ENCODE measurements at regions not wholly inside any gene's neighbourhood (a gene's known extent, or its start where the extent isn't known, plus 50 kb on each side); places are given as distances from the start of the nearest gene placed in this dataset.
A peak's percentile ranks its signal among the peaks of the same experiment; 100 is the strongest.

- Histone ChIP-seq H2BK120ac (ENCODE audit: low read depth, low read length) (no peak overlapping the region), H3K4me2 (ENCODE audit: low read length, poor library complexity, severe bottlenecking) (no peak overlapping the region), H3K23ac (ENCODE audit: low read length in 2 of 2) (no peak overlapping the region), H4K91ac (ENCODE audit: low read length) (no peak overlapping the region), H3K27ac (ENCODE audit: low read length, poor library complexity, severe bottlenecking) (peak overlapping the region; percentile 14), H3K18ac (ENCODE audit: low read depth in 1 of 2, low read length in 2 of 2) (no peak overlapping the region), H3K14ac (ENCODE audit: low read length in 2 of 2) (no peak overlapping the region), H3K9ac (ENCODE audit: low read length) (no peak overlapping the region), H2BK15ac (ENCODE audit: low read depth, poor library complexity, severe bottlenecking) (no peak overlapping the region), H3K4ac (ENCODE audit: low read depth in 1 of 2, low read length in 2 of 2) (no peak overlapping the region), H3K4me1 (ENCODE audit: control insufficient read depth, insufficient read depth, low read depth, low read length) (peaks cover 6% of the 10 kb centered on the region), H3K79me1 (replicated peaks; ENCODE audit: low read length, poor library complexity, severe bottlenecking) (no peaks in the 10 kb centered on the region), H2AFZ (ENCODE audit: low read depth, low read length) (no peak overlapping the region), H3K4me3 (ENCODE audit: insufficient read depth in 1 of 2, low read depth in 1 of 2, low read length in 2 of 2) (no peak overlapping the region), H2AK5ac (ENCODE audit: low read length, severe bottlenecking) (peak overlapping the region; percentile 79), H2BK12ac (ENCODE audit: low read length in 2 of 2) (no peak overlapping the region), H2BK5ac (ENCODE audit: low read depth, low read length, poor library complexity, severe bottlenecking) (peak overlapping the region; percentile 75), H3K27me3 (ENCODE audit: control insufficient read depth in 1 of 2, insufficient read depth in 1 of 2, low read length in 2 of 2) (no peaks in the 10 kb centered on the region), H4K8ac (ENCODE audit: low read length) (no peak overlapping the region), H3K9me3 (ENCODE audit: control insufficient read depth, low read length) (peaks cover 16% of the 10 kb centered on the region), H3K36me3 (ENCODE audit: control insufficient read depth in 1 of 2, insufficient read depth in 2 of 2, low read depth in 1 of 2, low read length in 2 of 2) (no peaks in the 10 kb centered on the region)
- no peak for DNase-seq
- 85% methylated on average over 2 of the region's 2 CpGs for WGBS
These were observed 404.4 kb upstream of the NECTIN3 start for GRCh38 chr3:110667216-110667615.

- Histone ChIP-seq H3K4me1 (ENCODE audit: control insufficient read depth, insufficient read depth, low read depth, low read length) (peaks cover 3% of the 10 kb centered on the region), H3K23ac (ENCODE audit: low read length in 2 of 2) (no peak overlapping the region), H4K91ac (ENCODE audit: low read length) (no peak overlapping the region), H3K4me2 (ENCODE audit: low read length, poor library complexity, severe bottlenecking) (no peak overlapping the region), H2BK5ac (ENCODE audit: low read depth, low read length, poor library complexity, severe bottlenecking) (no peak overlapping the region), H2BK12ac (ENCODE audit: low read length in 2 of 2) (no peak overlapping the region), H2AFZ (ENCODE audit: low read depth, low read length) (no peak overlapping the region), H3K9ac (ENCODE audit: low read length) (no peak overlapping the region), H3K79me1 (replicated peaks; ENCODE audit: low read length, poor library complexity, severe bottlenecking) (no peaks in the 10 kb centered on the region), H2BK120ac (ENCODE audit: low read depth, low read length) (no peak overlapping the region), H3K36me3 (ENCODE audit: control insufficient read depth in 1 of 2, insufficient read depth in 2 of 2, low read depth in 1 of 2, low read length in 2 of 2) (no peaks in the 10 kb centered on the region), H3K27ac (ENCODE audit: low read length, poor library complexity, severe bottlenecking) (no peak overlapping the region), H3K9me3 (ENCODE audit: control insufficient read depth, low read length) (peaks cover 16% of the 10 kb centered on the region), H3K18ac (ENCODE audit: low read depth in 1 of 2, low read length in 2 of 2) (no peak overlapping the region), H3K27me3 (ENCODE audit: control insufficient read depth in 1 of 2, insufficient read depth in 1 of 2, low read length in 2 of 2) (no peaks in the 10 kb centered on the region), H2BK15ac (ENCODE audit: low read depth, poor library complexity, severe bottlenecking) (no peak overlapping the region), H2AK5ac (ENCODE audit: low read length, severe bottlenecking) (no peak overlapping the region), H3K14ac (ENCODE audit: low read length in 2 of 2) (no peak overlapping the region), H3K4ac (ENCODE audit: low read depth in 1 of 2, low read length in 2 of 2) (no peak overlapping the region), H3K4me3 (ENCODE audit: insufficient read depth in 1 of 2, low read depth in 1 of 2, low read length in 2 of 2) (no peak overlapping the region), H4K8ac (ENCODE audit: low read length) (no peak overlapping the region)
- DNase-seq: no peak
These were observed 401.2 kb upstream of the NECTIN3 start for GRCh38 chr3:110670407-110670806.

GRCh38 chr3:110677506-110677905 lies 394.1 kb upstream of the NECTIN3 start:
- Histone ChIP-seq H3K27me3 (ENCODE audit: control insufficient read depth in 1 of 2, insufficient read depth in 1 of 2, low read length in 2 of 2) (no peaks in the 10 kb centered on the region), H3K4me2 (ENCODE audit: low read length, poor library complexity, severe bottlenecking) (no peak overlapping the region), H3K4me3 (ENCODE audit: insufficient read depth in 1 of 2, low read depth in 1 of 2, low read length in 2 of 2) (no peak overlapping the region), H2BK5ac (ENCODE audit: low read depth, low read length, poor library complexity, severe bottlenecking) (no peak overlapping the region), H2AK5ac (ENCODE audit: low read length, severe bottlenecking) (no peak overlapping the region), H2BK120ac (ENCODE audit: low read depth, low read length) (no peak overlapping the region), H3K36me3 (ENCODE audit: control insufficient read depth in 1 of 2, insufficient read depth in 2 of 2, low read depth in 1 of 2, low read length in 2 of 2) (no peaks in the 10 kb centered on the region), H3K14ac (ENCODE audit: low read length in 2 of 2) (no peak overlapping the region), H3K23ac (ENCODE audit: low read length in 2 of 2) (no peak overlapping the region), H3K9ac (ENCODE audit: low read length) (no peak overlapping the region), H2BK12ac (ENCODE audit: low read length in 2 of 2) (no peak overlapping the region), H3K79me1 (replicated peaks; ENCODE audit: low read length, poor library complexity, severe bottlenecking) (no peaks in the 10 kb centered on the region), H3K4me1 (ENCODE audit: control insufficient read depth, insufficient read depth, low read depth, low read length) (no peaks in the 10 kb centered on the region), H2BK15ac (ENCODE audit: low read depth, poor library complexity, severe bottlenecking) (no peak overlapping the region), H3K9me3 (ENCODE audit: control insufficient read depth, low read length) (no peaks in the 10 kb centered on the region), H4K91ac (ENCODE audit: low read length) (no peak overlapping the region), H3K18ac (ENCODE audit: low read depth in 1 of 2, low read length in 2 of 2) (no peak overlapping the region), H2AFZ (ENCODE audit: low read depth, low read length) (no peak overlapping the region), H3K27ac (ENCODE audit: low read length, poor library complexity, severe bottlenecking) (no peak overlapping the region), H4K8ac (ENCODE audit: low read length) (no peak overlapping the region), H3K4ac (ENCODE audit: low read depth in 1 of 2, low read length in 2 of 2) (no peak overlapping the region)
- WGBS: 0% methylated on average over 1 of the region's 3 CpGs
- DNase-seq: peak; percentile 47

- Histone ChIP-seq H3K36me3 (ENCODE audit: control insufficient read depth in 1 of 2, insufficient read depth in 2 of 2, low read depth in 1 of 2, low read length in 2 of 2) (no peaks in the 10 kb centered on the region), H3K27me3 (ENCODE audit: control insufficient read depth in 1 of 2, insufficient read depth in 1 of 2, low read length in 2 of 2) (no peaks in the 10 kb centered on the region), H4K8ac (ENCODE audit: low read length) (no peak overlapping the region), H3K4me2 (ENCODE audit: low read length, poor library complexity, severe bottlenecking) (no peak overlapping the region), H3K14ac (ENCODE audit: low read length in 2 of 2) (no peak overlapping the region), H2BK5ac (ENCODE audit: low read depth, low read length, poor library complexity, severe bottlenecking) (no peak overlapping the region), H2BK120ac (ENCODE audit: low read depth, low read length) (no peak overlapping the region), H3K4me1 (ENCODE audit: control insufficient read depth, insufficient read depth, low read depth, low read length) (no peaks in the 10 kb centered on the region), H3K23ac (ENCODE audit: low read length in 2 of 2) (no peak overlapping the region), H2BK12ac (ENCODE audit: low read length in 2 of 2) (no peak overlapping the region), H3K9me3 (ENCODE audit: control insufficient read depth, low read length) (no peaks in the 10 kb centered on the region), H3K9ac (ENCODE audit: low read length) (no peak overlapping the region), H3K4me3 (ENCODE audit: insufficient read depth in 1 of 2, low read depth in 1 of 2, low read length in 2 of 2) (no peak overlapping the region), H4K91ac (ENCODE audit: low read length) (no peak overlapping the region), H2AK5ac (ENCODE audit: low read length, severe bottlenecking) (no peak overlapping the region), H3K18ac (ENCODE audit: low read depth in 1 of 2, low read length in 2 of 2) (no peak overlapping the region), H3K4ac (ENCODE audit: low read depth in 1 of 2, low read length in 2 of 2) (no peak overlapping the region), H2BK15ac (ENCODE audit: low read depth, poor library complexity, severe bottlenecking) (no peak overlapping the region), H3K27ac (ENCODE audit: low read length, poor library complexity, severe bottlenecking) (no peak overlapping the region), H2AFZ (ENCODE audit: low read depth, low read length) (no peak overlapping the region), H3K79me1 (replicated peaks; ENCODE audit: low read length, poor library complexity, severe bottlenecking) (no peaks in the 10 kb centered on the region)
- DNase-seq: no peak
- 82% methylated on average over 2 of the region's 2 CpGs for WGBS
These were observed 392.3 kb upstream of the NECTIN3 start for GRCh38 chr3:110679285-110679684.

Data from mesenchymal stem cell (in vitro differentiated cells and primary cell).